NCI-H146 treated with DMSO at 0.1 percent for 48 hours (cell line): ENCODE measurements at regions not wholly inside any gene's neighbourhood (a gene's known extent, or its start where the extent isn't known, plus 50 kb on each side); places are given as distances from the start of the nearest gene placed in this dataset.

Experiments
- DNase-seq: peaks from one replicate; lab custom pipeline; 2025; ENCODE audit not compliant: unreplicated experiment; lab: John Stamatoyannopoulos, UW

- DNase-seq = no peak
Observed at GRCh38 chr7:10657201-10657600, 316.5 kb upstream of the PHF14 start.

- DNase-seq = no peak
Observed at GRCh38 chr7:10657837-10658236, 315.8 kb upstream of the PHF14 start.

GRCh38 chr7:10662491-10662890 lies 311.2 kb upstream of the PHF14 start:
- DNase-seq = no peak

GRCh38 chr7:10662982-10663884 lies 310.4 kb upstream of the PHF14 start:
- DNase-seq = no peak

- DNase-seq = no peak
Observed at GRCh38 chr7:10672186-10672585, 301.5 kb upstream of the PHF14 start.

- no peak for DNase-seq
Observed at GRCh38 chr7:10677211-10677610, 296.5 kb upstream of the PHF14 start.

GRCh38 chr7:10677668-10678232 lies 295.9 kb upstream of the PHF14 start:
- no peak for DNase-seq

- no peak for DNase-seq
Observed at GRCh38 chr7:10684606-10685005, 289.1 kb upstream of the PHF14 start.

- no peak for DNase-seq
Observed at GRCh38 chr7:10685040-10685439, 288.6 kb upstream of the PHF14 start.

- no peak for DNase-seq
Observed at GRCh38 chr7:10688544-10688943, 285.1 kb upstream of the PHF14 start.

- DNase-seq = no peak
Observed at GRCh38 chr7:10696064-10696463, 277.6 kb upstream of the PHF14 start.

- DNase-seq = no peak
Observed at GRCh38 chr7:10703059-10703458, 270.6 kb upstream of the PHF14 start.

- DNase-seq = no peak
Observed at GRCh38 chr7:10703981-10704380, 269.7 kb upstream of the PHF14 start.

GRCh38 chr7:10704653-10705052 lies 269.0 kb upstream of the PHF14 start:
- DNase-seq = no peak

- no peak for DNase-seq
Observed at GRCh38 chr7:10706875-10707493, 266.7 kb upstream of the PHF14 start.

GRCh38 chr7:10707519-10707918 lies 266.2 kb upstream of the PHF14 start:
- DNase-seq = no peak

GRCh38 chr7:10708447-10708846 lies 265.2 kb upstream of the PHF14 start:
- peak; percentile 56 for DNase-seq

GRCh38 chr7:10718768-10719167 lies 254.9 kb upstream of the PHF14 start:
- no peak for DNase-seq

- DNase-seq = no peak
Observed at GRCh38 chr7:10720042-10720441, 253.6 kb upstream of the PHF14 start.

- no peak for DNase-seq
Observed at GRCh38 chr7:10721289-10721688, 252.4 kb upstream of the PHF14 start.

GRCh38 chr7:10723832-10724231 lies 249.8 kb upstream of the PHF14 start:
- DNase-seq = no peak

GRCh38 chr7:10724449-10724848 lies 249.2 kb upstream of the PHF14 start:
- DNase-seq = no peak
